ENCODE measurements at regions not wholly inside any gene's neighbourhood (a gene's known extent, or its start where the extent isn't known, plus 50 kb on each side); places are given as distances from the start of the nearest gene placed in this dataset.

DNA sequence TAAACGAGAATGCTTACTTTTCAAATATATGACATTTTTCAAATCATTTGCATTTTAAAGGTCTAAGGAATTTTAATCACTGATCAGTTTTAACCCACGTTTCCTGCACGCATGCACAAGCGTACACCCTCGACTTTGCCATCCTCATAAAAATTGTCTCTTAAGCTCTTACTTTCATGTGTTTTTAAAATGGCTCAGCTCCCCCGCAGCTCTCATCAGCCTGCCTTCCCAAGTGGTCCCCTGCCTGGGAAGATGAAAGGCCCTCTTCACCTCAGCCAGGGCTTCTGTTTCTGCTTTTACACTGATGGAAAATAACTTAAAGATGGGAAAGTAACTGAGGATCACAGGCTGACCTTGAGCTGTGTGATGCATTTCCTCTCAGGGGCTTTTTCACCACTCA is 131.6 kb upstream of the LSM8 start:
- TF ChIP-seq TAF1 (IDR thresholded peaks at IDR 0.05; ENCODE audit: low read depth), result no peak
- TF ChIP-seq CTCF (IDR thresholded peaks at IDR 0.05; ENCODE audit: poor library complexity, severe bottlenecking), result no peak
- TF ChIP-seq EP300 (conservative IDR thresholded peaks at IDR 0.05; ENCODE audit: poor library complexity, severe bottlenecking), result no peak
- TF ChIP-seq SMC3 (conservative IDR thresholded peaks at IDR 0.05; ENCODE audit: poor library complexity), result no peak
- TF ChIP-seq MXI1 (conservative IDR thresholded peaks at IDR 0.05; ENCODE audit: poor library complexity, severe bottlenecking), result no peak
- TF ChIP-seq RAD21 (conservative IDR thresholded peaks at IDR 0.05), result no peak
- TF ChIP-seq REST (IDR thresholded peaks at IDR 0.05; ENCODE audit: borderline replicate concordance), result no peak
- no peak for TF ChIP-seq POLR2AphosphoS5 (IDR thresholded peaks at IDR 0.05)

Measured in neural cell (in vitro differentiated cells).